ENCODE measurements at regions not wholly inside any gene's neighbourhood (a gene's known extent, or its start where the extent isn't known, plus 50 kb on each side); places are given as distances from the start of the nearest gene placed in this dataset.

DNA sequence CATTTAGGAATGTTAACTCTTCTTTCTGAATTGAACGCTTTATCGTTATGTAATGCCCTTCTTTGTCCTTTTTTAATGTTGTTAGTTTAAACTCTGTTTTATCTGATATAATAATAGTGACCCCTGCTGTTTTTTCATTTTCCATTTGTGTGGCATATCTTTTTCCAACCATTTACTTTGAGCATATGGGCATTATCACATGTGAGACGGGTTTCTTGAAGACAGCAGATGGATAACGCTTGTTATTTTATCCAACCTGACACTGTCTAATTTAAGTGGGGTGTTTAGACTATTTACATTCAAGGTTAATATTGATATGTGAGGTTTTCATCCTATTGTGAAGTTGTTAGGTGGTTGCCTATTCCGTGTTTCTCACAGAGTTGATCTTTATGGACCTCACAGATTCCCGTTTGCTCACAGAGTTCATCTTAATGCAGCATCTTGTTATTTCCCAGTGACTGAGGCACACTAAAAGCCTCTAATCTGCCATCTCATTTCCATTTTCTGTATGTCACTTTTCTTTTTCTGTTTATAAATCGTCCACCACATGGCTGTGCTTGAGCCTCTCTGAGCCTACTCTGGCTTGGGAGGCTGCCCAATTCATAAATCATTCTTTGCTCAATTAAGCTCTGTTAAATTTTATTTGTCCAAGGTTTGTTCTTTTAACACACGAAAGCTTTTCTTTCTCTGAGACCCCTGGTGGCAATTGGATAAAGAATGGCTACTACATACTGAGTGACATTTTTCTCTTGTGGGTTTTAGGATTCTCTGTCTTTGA is 286.2 kb downstream of the HTR7 start:
- no peaks in the 10 kb centered on the region for H3K27me3 ChIP-seq
- H3K4me3 ChIP-seq: no peak overlapping the region
- TF ChIP-seq EP300 (IDR thresholded peaks at IDR 0.05) (no peak), POLR2AphosphoS5 (IDR thresholded peaks at IDR 0.05) (no peak), POLR2A (IDR thresholded peaks at IDR 0.05) (no peak)
- TF ChIP-seq, protein P1, sequence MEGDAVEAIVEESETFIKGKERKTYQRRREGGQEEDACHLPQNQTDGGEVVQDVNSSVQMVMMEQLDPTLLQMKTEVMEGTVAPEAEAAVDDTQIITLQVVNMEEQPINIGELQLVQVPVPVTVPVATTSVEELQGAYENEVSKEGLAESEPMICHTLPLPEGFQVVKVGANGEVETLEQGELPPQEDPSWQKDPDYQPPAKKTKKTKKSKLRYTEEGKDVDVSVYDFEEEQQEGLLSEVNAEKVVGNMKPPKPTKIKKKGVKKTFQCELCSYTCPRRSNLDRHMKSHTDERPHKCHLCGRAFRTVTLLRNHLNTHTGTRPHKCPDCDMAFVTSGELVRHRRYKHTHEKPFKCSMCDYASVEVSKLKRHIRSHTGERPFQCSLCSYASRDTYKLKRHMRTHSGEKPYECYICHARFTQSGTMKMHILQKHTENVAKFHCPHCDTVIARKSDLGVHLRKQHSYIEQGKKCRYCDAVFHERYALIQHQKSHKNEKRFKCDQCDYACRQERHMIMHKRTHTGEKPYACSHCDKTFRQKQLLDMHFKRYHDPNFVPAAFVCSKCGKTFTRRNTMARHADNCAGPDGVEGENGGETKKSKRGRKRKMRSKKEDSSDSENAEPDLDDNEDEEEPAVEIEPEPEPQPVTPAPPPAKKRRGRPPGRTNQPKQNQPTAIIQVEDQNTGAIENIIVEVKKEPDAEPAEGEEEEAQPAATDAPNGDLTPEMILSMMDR (IDR thresholded peaks at IDR 0.05): no peak
- intact Hi-C loops (cut with DNase I): no loop called here
- H3K27ac ChIP-seq: no peak overlapping the region
- no peak for DNase-seq
- H3K9me3 ChIP-seq: no peaks in the 10 kb centered on the region
- WGBS, 2 donors: 72 to 76% methylated on average over 8 of the region's 8 CpGs
- no peaks in the 10 kb centered on the region for H3K4me1 ChIP-seq
- H3K36me3 ChIP-seq: no peaks in the 10 kb centered on the region

DNA sequence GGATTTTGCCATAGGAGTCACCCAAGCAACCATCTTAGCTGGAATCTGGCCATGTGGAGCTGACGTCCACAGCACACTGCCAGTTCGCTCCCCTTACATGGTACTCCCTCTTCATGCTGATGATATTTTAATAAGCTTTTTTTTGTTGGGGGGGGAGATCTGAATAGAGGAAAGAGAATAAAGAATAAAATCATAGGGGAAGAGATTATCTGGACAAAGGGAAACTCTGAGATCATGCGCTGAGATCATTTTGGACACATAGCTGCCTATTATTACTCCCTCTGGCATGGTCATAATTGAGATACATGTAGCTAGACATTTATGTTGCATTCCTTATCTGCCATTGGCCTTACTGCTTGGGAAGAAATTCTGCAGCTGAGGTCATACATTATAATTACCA is 282.7 kb downstream of the HTR7 start:
- DNase-seq: no peak
- Histone ChIP-seq H3K4me1 (no peaks in the 10 kb centered on the region), H3K27ac (no peak overlapping the region), H3K9me3 (no peaks in the 10 kb centered on the region), H3K36me3 (no peaks in the 10 kb centered on the region), H3K4me3 (no peak overlapping the region), H3K27me3 (no peaks in the 10 kb centered on the region)
- intact Hi-C loops (cut with DNase I): no loop called here
- WGBS, 2 donors: 78 to 85% methylated on average over 3 of the region's 3 CpGs
- TF ChIP-seq POLR2A (IDR thresholded peaks at IDR 0.05) (no peak), POLR2AphosphoS5 (IDR thresholded peaks at IDR 0.05) (no peak), EP300 (IDR thresholded peaks at IDR 0.05) (no peak)
- TF ChIP-seq, protein P1 (IDR thresholded peaks at IDR 0.05): no peak

DNA sequence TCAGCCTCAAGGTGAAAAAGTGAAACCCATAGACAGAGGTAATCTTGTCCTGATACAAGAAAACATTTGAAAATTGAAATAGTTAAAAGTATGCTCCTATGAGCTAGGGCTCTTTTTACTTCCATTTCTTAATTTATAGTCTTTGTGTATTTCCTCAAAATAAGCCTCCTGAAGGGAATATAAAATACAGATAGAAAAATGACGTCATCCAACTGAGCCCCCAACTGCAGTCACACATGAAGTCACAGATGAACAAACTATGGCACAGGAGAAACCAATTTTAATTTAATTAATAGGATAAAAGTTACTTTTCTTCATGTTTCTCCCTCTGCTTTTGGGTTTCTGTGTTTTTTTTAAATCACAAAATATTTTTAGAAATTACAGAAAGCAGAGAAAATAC is 280.3 kb downstream of the HTR7 start:
- intact Hi-C loops (cut with DNase I): no loop called here
- Histone ChIP-seq H3K9me3 (no peaks in the 10 kb centered on the region), H3K4me1 (no peaks in the 10 kb centered on the region), H3K4me3 (no peak overlapping the region), H3K27ac (no peak overlapping the region), H3K27me3 (no peaks in the 10 kb centered on the region), H3K36me3 (no peaks in the 10 kb centered on the region)
- TF ChIP-seq, protein P1 (IDR thresholded peaks at IDR 0.05): no peak
- TF ChIP-seq POLR2AphosphoS5 (IDR thresholded peaks at IDR 0.05): no peak
- TF ChIP-seq EP300 (IDR thresholded peaks at IDR 0.05): no peak
- TF ChIP-seq POLR2A (IDR thresholded peaks at IDR 0.05): no peak
- WGBS, 2 donors: 53 to 72% methylated on average over 1 of the region's 1 CpG
- DNase-seq: no peak

DNA sequence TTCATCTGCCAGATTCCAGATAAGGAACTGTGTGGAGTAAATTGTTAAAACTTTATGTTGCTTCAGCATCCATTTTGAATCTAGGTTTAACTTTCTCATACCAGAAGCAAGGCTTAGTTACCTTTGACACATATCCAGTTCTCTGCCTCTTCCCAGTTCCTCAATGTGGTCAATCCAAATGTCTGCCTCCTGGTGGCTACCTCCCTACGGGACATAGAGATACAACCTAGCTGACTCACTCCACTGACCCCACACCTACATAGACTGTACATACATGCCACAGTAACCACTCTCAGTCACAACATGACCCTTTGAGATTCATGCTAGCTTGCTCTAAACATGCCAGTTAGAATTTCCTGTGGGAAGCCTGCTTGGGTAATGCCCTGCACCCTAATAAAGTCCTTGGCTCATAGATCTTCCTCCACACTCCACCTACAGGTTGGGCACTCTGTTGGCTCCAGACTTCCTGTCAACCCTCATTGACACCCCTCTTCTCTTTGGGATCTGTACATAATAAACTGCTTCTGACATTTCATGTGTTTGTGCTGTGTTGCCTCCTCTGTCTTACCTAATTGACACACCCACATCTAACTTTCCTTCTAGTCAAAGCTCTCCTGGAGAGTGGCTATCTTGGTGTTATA is 278.1 kb downstream of the HTR7 start:
- Histone ChIP-seq H3K36me3 (no peaks in the 10 kb centered on the region), H3K27ac (no peak overlapping the region), H3K4me3 (no peak overlapping the region), H3K27me3 (no peaks in the 10 kb centered on the region), H3K4me1 (no peaks in the 10 kb centered on the region), H3K9me3 (no peaks in the 10 kb centered on the region)
- DNase-seq: no peak
- intact Hi-C loops (cut with DNase I): no loop called here
- WGBS, 2 donors: 27 to 56% methylated on average over 1 of the region's 1 CpG
- TF ChIP-seq POLR2A (IDR thresholded peaks at IDR 0.05): no peak
- TF ChIP-seq EP300 (IDR thresholded peaks at IDR 0.05): no peak
- TF ChIP-seq POLR2AphosphoS5 (IDR thresholded peaks at IDR 0.05): no peak
- TF ChIP-seq, protein P1 (IDR thresholded peaks at IDR 0.05): no peak

All from sigmoid colon (tissue), 6 donors.